K562 (cell line): ENCODE measurements at regions not wholly inside any gene's neighbourhood (a gene's known extent, or its start where the extent isn't known, plus 50 kb on each side); places are given as distances from the start of the nearest gene placed in this dataset.

Experiments
- ATAC-seq: fragments of 200-7000 bp; cut with Tn5 transposase; 3 replicates; pipeline ENCODE4 v1.9.1; 2020; ENCODE audit warnings: moderate library complexity
- BruUV-seq: library from RNA; stranded (reverse); fragments of 400-500 nt; replicated peaks from 2 replicates; lab custom pipeline; 2021; lab: Mats Ljungman, UMichigan
- CTCF ChIA-PET: fragments of 300-600 bp; formaldehyde crosslinking; extraction: SDS; loops from one replicate; lab custom pipeline; 2021; ENCODE audit warnings: low intra/inter-chr PET ratio; lab: Yijun Ruan, JAX
- POLR2A ChIA-PET: fragments of 300-600, 350-650 bp; sonication (Branson Sonifier 250); formaldehyde crosslinking; extraction: SDS; loops from one replicate; lab custom pipeline; 2021; ENCODE audit warnings: antibody characterized with exemption, inconsistent platforms; lab: Yijun Ruan, JAX
- DNase-seq, 4 experiments: peaks; one replicate each; pipeline versions ENCODE4 v3.0.0 to v3.0.0-alpha.2; 2011 to 2018; ENCODE audit warnings: low spot score in 3 of 4, mixed read lengths in 3 of 4; ENCODE audit errors: extremely low read depth in 1 of 4
- FAIRE-seq: peaks from 2 replicates; lab custom pipeline; 2011; peaks lifted over from hg19 to GRCh38; lab: Jason Lieb, UNC
- H2AFZ ChIP-seq: 2 replicates; pipeline ENCODE4 v1.6.0; 2011; ENCODE audit warnings: low read depth, low read length, control low read depth, inconsistent platforms
- H3K27ac ChIP-seq: fragments of 200-600 bp; 3 replicates; pipeline ENCODE4 v1.8.0; 2011; ENCODE audit warnings: low read depth, mild to moderate bottlenecking, control low read depth, inconsistent platforms, low read length, moderate library complexity, mixed read lengths; ENCODE audit errors: extremely low read depth
- H3K27me3 ChIP-seq, 2 experiments: fragments of 300-600 bp in 1 of 2; 2 replicates in 1 of 2; 3 replicates in 1 of 2; pipeline versions ENCODE4 v1.6.0 to v1.8.0; 2011; ENCODE audit warnings: inconsistent platforms in 2 of 2, low read length in 2 of 2, mild to moderate bottlenecking in 1 of 2, mixed read lengths in 1 of 2, moderate library complexity in 1 of 2; ENCODE audit not compliant: control insufficient read depth in 2 of 2, insufficient read depth in 2 of 2
- H3K36me3 ChIP-seq: fragments of 300-600 bp; 3 replicates; pipeline ENCODE4 v1.8.0; 2011; ENCODE audit warnings: mild to moderate bottlenecking, low read length, inconsistent platforms; ENCODE audit not compliant: control insufficient read depth, insufficient read depth
- H3K4me1 ChIP-seq, 2 experiments: fragments of 200-600 bp in 1 of 2; replicated peaks in 1 of 2; 2 replicates in 1 of 2; 3 replicates in 1 of 2; pipeline versions ENCODE4 v1.5.1 to v1.8.0; 2011; ENCODE audit warnings: inconsistent platforms in 2 of 2, low read length in 2 of 2, mild to moderate bottlenecking in 1 of 2, mixed read lengths in 1 of 2, moderate library complexity in 1 of 2; ENCODE audit not compliant: control insufficient read depth in 2 of 2, insufficient read depth in 2 of 2
- H3K4me2 ChIP-seq: 2 replicates; pipeline ENCODE4 v1.6.1; 2011; ENCODE audit warnings: low read length, control low read depth, inconsistent platforms, mixed read lengths; ENCODE audit not compliant: insufficient read depth
- H3K4me3 ChIP-seq: fragments of 200-600 bp; sonication (generic), shearing (Covaris generic); 2 replicates; pipeline ENCODE4 v1.5.1; 2016; ENCODE audit warnings: control low read depth, inconsistent platforms
- H3K79me2 ChIP-seq: fragments of 200-600 bp; 3 replicates; pipeline ENCODE4 v1.8.0; 2011; ENCODE audit warnings: low read length, inconsistent platforms; ENCODE audit not compliant: control insufficient read depth, insufficient read depth
- H3K9ac ChIP-seq, 2 experiments: 2 replicates each; pipeline versions ENCODE4 v1.6.0 to v1.6.1; 2011; ENCODE audit warnings: low read depth in 2 of 2, low read length in 2 of 2, control low read depth in 1 of 2, inconsistent platforms in 1 of 2, mild to moderate bottlenecking in 1 of 2, mixed read lengths in 1 of 2; ENCODE audit not compliant: insufficient read depth in 1 of 2
- H3K9me1 ChIP-seq: one replicate; pipeline ENCODE4 v1.6.0; 2011; ENCODE audit warnings: inconsistent platforms, mild to moderate bottlenecking, low read length, moderate library complexity; ENCODE audit not compliant: control insufficient read depth, insufficient read depth
- H3K9me3 ChIP-seq: replicated peaks from 2 replicates; pipeline ENCODE4 v1.5.1; 2011; ENCODE audit warnings: low read depth, low read length, inconsistent platforms; ENCODE audit not compliant: control insufficient read depth, insufficient read depth
- H4K20me1 ChIP-seq: replicated peaks from 2 replicates; pipeline ENCODE4 v1.6.1; 2011; ENCODE audit warnings: low read length, inconsistent platforms, mixed read lengths; ENCODE audit not compliant: control insufficient read depth, insufficient read depth
- ARHGAP35 ChIP-seq: fragments of 450-650 bp; IDR thresholded peaks from 2 replicates; pipeline ENCODE4 v1.6.1; 2018; ENCODE audit not compliant: partially characterized antibody
- CHD1 ChIP-seq: fragments of 200-600 bp; sonication (generic); IDR thresholded peaks from one replicate; pipeline ENCODE4 v1.6.1; 2012; ENCODE audit warnings: mild to moderate bottlenecking, moderate library complexity, low read length, inconsistent platforms
- CHD2 ChIP-seq: IDR thresholded peaks from 2 replicates; pipeline ENCODE4 v1.6.1; 2011; ENCODE audit warnings: low read depth, low read length
- DDX20 ChIP-seq: fragments of 450-650 bp; IDR thresholded peaks from 2 replicates; pipeline ENCODE4 v1.6.1; 2016; ENCODE audit warnings: missing genetic modification characterization, low read depth, mild to moderate bottlenecking, missing compliant biosample characterization, moderate library complexity
- GTF2A2 ChIP-seq: IDR thresholded peaks from 2 replicates; pipeline ENCODE4 v1.6.1; 2016; ENCODE audit warnings: mild to moderate bottlenecking, missing genetic modification characterization, missing compliant biosample characterization
- MCM3 ChIP-seq: fragments of 450-650 bp; IDR thresholded peaks from 2 replicates; pipeline ENCODE4 v1.6.1; 2016
- NFIC ChIP-seq: fragments of 450-650 bp; IDR thresholded peaks from 2 replicates; pipeline ENCODE4 v1.6.1; 2017; ENCODE audit warnings: mild to moderate bottlenecking, inconsistent platforms
- NFIX ChIP-seq: fragments of 250-450 bp; sonication (Bioruptor Pico); IDR thresholded peaks from 2 replicates; pipeline ENCODE4 v1.4.0; 2020; ENCODE audit warnings: low read depth, mild to moderate bottlenecking, moderate library complexity
- SRF ChIP-seq, 2 experiments: fragments of 250-450, 450-650 bp in 1 of 2; sonication (Bioruptor Pico) in 1 of 2; sonication (generic) in 1 of 2; formaldehyde crosslinking; IDR thresholded peaks; 2 replicates each; pipeline versions ENCODE4 v1.5.0 to v1.5.1; 2020 to 2022; ENCODE audit warnings: mild to moderate bottlenecking in 1 of 2, missing genetic modification reagents in 1 of 2
- SRSF7 ChIP-seq: fragments of 200-400 bp; formaldehyde crosslinking; optimal IDR thresholded peaks from 2 replicates; pipeline ENCODE3; 2017; ENCODE audit warnings: mild to moderate bottlenecking, low read depth, low read length
- ZFP30 ChIP-seq: fragments of 250-450 bp; sonication (Bioruptor Pico); IDR thresholded peaks from 2 replicates; pipeline ENCODE4 v1.8.0; 2022; ENCODE audit warnings: moderate library complexity, mild to moderate bottlenecking, inconsistent platforms, borderline replicate concordance
- ZZZ3 ChIP-seq: fragments of 450-650 bp; IDR thresholded peaks from 2 replicates; pipeline ENCODE4 v1.6.1; 2016; ENCODE audit warnings: antibody characterized with exemption, mild to moderate bottlenecking, moderate library complexity
- WGBS: fragments of 100-300 bp; shearing (Covaris generic); methylation state at CpG from one replicate; pipeline ENCODE4 v1.1.6; 2016; ENCODE audit warnings: low coverage, mixed read lengths; ENCODE audit not compliant: insufficient coverage; ENCODE audit errors: missing lambda C conversion rate; 5-methylcytosine and 5-hydroxymethylcytosine counted together
- in situ Hi-C: fragments of 300-500 bp; cut with MboI; formaldehyde crosslinking; loops from 4 replicates; pipeline ENCODE4 v1.15.0; 2018; ENCODE audit warnings: inconsistent platforms, mixed read lengths
- intact Hi-C: fragments of 100-400 bp; cut with micrococcal nuclease; formaldehyde crosslinking; loops from 2 replicates; pipeline ENCODE4 v1.14.2; 2022
- TF ChIP-seq, protein P1 (sequence below): fragments of 250-450 bp; sonication (Bioruptor Pico); IDR thresholded peaks from 2 replicates; pipeline ENCODE4 v1.8.0; 2022; ENCODE audit warnings: inconsistent platforms, mild to moderate bottlenecking, moderate library complexity, borderline replicate concordance
- TF ChIP-seq, protein P2 (sequence below), 2 experiments: fragments of 250-450 bp in 1 of 2; fragments of 450-650 bp in 1 of 2; sonication (Bioruptor Pico) in 1 of 2; IDR thresholded peaks; 2 replicates each; pipeline versions ENCODE4 v1.6.1 to v1.8.0; 2016 to 2021; ENCODE audit warnings: mild to moderate bottlenecking in 2 of 2, moderate library complexity in 2 of 2, missing compliant biosample characterization in 1 of 2, missing genetic modification characterization in 1 of 2

DNA sequence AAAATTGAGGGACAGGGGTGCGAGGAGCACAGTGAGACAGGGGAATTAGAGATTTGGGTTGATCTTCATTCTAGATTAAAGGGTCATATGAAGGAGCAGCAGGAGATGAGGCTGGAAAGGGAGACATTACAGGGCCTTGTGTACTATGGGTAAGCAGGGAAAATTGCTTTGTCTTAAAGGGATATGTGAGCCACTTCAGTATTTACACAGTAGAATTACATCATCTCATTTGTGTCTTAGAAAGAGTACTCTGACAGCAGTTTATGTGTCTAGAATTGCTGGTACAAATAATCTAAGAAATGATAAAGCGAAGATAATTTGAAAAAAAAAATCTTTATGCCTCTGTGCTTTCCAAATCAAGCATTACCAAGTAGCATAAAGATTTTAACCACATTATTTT lies 287.0 kb upstream of the ARRDC3 start:
- H3K9me3 ChIP-seq, result no peaks in the 10 kb centered on the region
- CTCF ChIA-PET, result no interaction called here
- no peaks in the 10 kb centered on the region for H4K20me1 ChIP-seq
- TF ChIP-seq SRSF7 (no peak), MCM3 (no peak), CHD2 (no peak)
- TF ChIP-seq, all 486 proteins: peak for 0
- Histone ChIP-seq H3K27ac (no peak overlapping the region), H3K9ac (no peak overlapping the region), H3K4me3 (no peak overlapping the region), H3K27me3 (no peaks in the 10 kb centered on the region), H3K9me1 (no peaks in the 10 kb centered on the region), H3K79me2 (no peaks in the 10 kb centered on the region), H3K4me2 (no peak overlapping the region), H2AFZ (no peak overlapping the region), H3K36me3 (no peaks in the 10 kb centered on the region), H3K4me1 (no peaks in the 10 kb centered on the region)
- no TSS peak for BruUV-seq
- in situ Hi-C loops, result no loop called here
- FAIRE-seq (no peak), DNase-seq (no peak), ATAC-seq (no peak)
- 4% methylated on average over 2 of the region's 2 CpGs for whole genome bisulfite sequencing
- intact Hi-C loops, result no loop called here
- POLR2A ChIA-PET, result no interaction called here

DNA sequence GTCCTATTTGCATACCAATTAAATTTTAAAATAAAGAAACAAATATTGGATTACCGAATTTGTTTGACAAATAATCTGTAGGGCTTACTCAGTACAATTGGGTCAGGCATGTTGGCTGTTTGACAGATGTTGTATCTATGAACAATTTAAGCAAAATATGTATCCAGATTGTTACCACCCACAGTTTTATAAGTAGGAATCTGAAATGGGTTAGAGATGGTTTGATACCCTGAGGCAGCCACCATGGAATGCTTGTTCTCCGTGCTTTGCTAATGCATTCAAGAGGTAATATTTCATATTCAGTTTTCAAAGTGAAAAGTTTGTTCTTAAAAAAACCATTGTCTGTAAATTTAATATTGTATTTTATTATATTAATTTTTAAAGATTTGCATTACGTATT lies 285.1 kb upstream of the ARRDC3 start:
- Histone ChIP-seq H3K27me3 (no peaks in the 10 kb centered on the region), H4K20me1 (no peaks in the 10 kb centered on the region), H3K4me1 (no peaks in the 10 kb centered on the region), H3K9me3 (no peaks in the 10 kb centered on the region), H3K4me2 (no peak overlapping the region), H3K9ac (no peak overlapping the region), H2AFZ (no peak overlapping the region), H3K79me2 (no peaks in the 10 kb centered on the region), H3K36me3 (no peaks in the 10 kb centered on the region), H3K9me1 (no peaks in the 10 kb centered on the region), H3K27ac (no peak overlapping the region), H3K4me3 (no peak overlapping the region)
- CTCF ChIA-PET, result interaction anchor here (1.3 kb wide), 1 partner anchor 27 kb away, joined by 4 read pairs; no protein-coding TSS in a partner anchor
- DNase-seq (no peak), ATAC-seq (no peak), FAIRE-seq (no peak)
- 0% methylated on average over 3 of the region's 3 CpGs for WGBS
- POLR2A ChIA-PET, result no interaction called here
- BruUV-seq, result no TSS peak
- TF ChIP-seq DDX20 (tag) (no peak), ZFP30 (no peak), SRF (CRISPR knock-in tag; IDR thresholded peaks at IDR 0.05) (no peak), CHD1 (no peak), ARHGAP35 (no peak), NFIC (no peak), GTF2A2 (tag) (no peak), NFIX (CRISPR knock-in tag) (no peak), ZZZ3 (no peak)
- TF ChIP-seq, protein P1, sequence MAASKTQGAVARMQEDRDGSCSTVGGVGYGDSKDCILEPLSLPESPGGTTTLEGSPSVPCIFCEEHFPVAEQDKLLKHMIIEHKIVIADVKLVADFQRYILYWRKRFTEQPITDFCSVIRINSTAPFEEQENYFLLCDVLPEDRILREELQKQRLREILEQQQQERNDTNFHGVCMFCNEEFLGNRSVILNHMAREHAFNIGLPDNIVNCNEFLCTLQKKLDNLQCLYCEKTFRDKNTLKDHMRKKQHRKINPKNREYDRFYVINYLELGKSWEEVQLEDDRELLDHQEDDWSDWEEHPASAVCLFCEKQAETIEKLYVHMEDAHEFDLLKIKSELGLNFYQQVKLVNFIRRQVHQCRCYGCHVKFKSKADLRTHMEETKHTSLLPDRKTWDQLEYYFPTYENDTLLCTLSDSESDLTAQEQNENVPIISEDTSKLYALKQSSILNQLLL, result no peak
- TF ChIP-seq, protein P2, sequence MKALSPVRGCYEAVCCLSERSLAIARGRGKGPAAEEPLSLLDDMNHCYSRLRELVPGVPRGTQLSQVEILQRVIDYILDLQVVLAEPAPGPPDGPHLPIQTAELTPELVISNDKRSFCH (CRISPR knock-in tag; IDR thresholded peaks at IDR 0.05), result no peak
- TF ChIP-seq, protein P2 (tag; IDR thresholded peaks at IDR 0.05), result no peak
- in situ Hi-C loops (no loop called here), intact Hi-C loops (no loop called here)
